ENCODE measurements at regions not wholly inside any gene's neighbourhood (a gene's known extent, or its start where the extent isn't known, plus 50 kb on each side); places are given as distances from the start of the nearest gene placed in this dataset.

DNA sequence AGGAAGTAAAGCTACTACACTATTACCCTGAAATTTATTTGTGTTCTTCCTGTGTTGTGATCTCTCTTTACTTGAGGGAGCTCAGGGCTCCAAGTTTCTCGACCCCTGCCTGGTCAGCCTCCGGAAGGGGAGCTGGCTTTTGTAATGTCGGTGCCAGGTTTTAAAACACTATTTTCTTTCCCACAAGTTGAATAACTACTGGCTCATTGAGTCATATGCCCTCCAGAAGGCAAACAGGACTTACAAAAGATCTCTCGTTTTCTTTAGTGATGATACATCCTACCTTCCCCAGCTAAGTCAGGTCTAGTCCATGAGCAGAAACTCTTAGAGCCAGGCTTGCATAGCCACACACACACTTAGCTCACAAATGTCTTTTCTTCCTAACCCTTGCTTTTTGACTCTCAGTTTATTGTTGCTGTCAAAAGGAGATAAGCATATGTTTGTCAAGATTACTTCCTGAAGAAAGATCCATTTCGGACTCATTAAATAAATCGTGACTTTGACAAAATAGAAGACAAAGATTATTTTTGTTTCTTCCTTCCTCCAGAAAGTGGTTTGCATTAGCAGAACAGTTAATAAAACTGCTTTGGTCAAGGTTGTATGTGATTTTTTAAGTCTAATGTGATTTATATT lies 209.8 kb upstream of the FLRT2 start:
- no peak for DNase-seq (ENCODE audit: low read depth)
- H3K4me3 ChIP-seq (ENCODE audit: control insufficient read depth, low read depth, low read length) = no peak overlapping the region
- no peak for TF ChIP-seq CTCF (IDR thresholded peaks at IDR 0.05; ENCODE audit: control insufficient read depth, insufficient read depth, low read depth, low read length, missing control alignments)

DNA sequence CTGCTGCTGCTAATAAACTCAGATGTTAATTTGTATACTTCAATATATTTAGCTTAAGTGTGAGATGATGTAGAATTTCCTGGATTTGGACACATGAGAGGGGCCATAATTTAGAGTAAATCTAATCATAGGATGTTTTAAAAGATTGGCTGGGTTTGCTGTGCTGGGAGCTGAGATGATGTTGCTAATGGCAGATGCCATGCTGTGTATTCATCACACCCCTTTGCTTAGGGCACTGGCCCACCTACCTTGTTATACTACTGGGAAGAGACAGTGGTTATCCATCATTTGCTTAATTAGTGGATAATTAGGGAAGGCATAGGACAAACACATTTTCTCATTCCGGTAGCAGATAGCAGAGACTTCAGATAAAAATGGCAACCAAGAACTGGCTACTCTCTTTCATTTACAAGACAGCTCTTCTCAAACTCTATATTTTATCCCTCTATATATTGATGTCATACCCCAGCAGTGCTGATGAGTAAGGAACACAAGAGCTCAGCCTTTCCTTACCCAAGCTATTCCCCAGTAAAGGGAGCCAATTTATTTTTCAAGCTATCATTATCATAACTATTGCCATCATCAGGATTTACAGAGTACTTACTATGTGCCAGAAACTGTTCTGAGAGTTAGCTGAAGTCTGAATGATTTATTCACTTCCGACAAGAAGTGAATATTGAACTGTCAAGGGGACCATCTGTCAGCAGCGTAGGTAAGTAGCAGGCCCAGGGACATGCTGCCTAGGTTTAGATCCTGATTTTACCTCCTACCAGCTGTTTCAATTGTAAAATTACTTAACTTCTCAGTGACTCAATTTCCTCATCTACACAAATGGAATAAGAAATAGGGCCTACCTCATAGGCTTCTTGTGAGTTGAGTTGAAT lies 204.6 kb upstream of the FLRT2 start:
- no peak overlapping the region for H3K4me3 ChIP-seq (ENCODE audit: control insufficient read depth, low read depth, low read length)
- DNase-seq (ENCODE audit: low read depth) = no peak
- TF ChIP-seq CTCF (IDR thresholded peaks at IDR 0.05; ENCODE audit: control insufficient read depth, insufficient read depth, low read depth, low read length, missing control alignments) = no peak

DNA sequence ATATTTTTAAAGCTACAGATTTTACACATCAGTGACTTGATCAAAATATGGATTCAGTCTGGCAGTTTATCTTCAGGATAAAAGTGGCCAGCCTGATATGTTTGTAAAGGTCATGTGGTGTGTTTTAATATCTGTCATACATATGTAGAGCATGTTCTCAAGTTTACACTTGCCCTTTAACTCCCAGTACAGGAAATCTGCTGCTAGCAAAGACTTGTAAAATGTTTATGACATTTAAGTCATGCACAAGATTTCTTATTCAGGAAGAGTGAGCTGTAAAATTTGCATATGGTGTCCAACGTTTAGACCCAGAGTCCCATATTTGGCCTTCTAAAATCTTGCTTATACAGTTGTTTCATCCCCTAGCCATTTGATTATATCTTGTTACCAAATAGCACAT lies 197.5 kb upstream of the FLRT2 start:
- TF ChIP-seq CTCF (IDR thresholded peaks at IDR 0.05; ENCODE audit: control insufficient read depth, insufficient read depth, low read depth, low read length, missing control alignments) = no peak
- H3K4me3 ChIP-seq (ENCODE audit: control insufficient read depth, low read depth, low read length) = no peak overlapping the region
- no peak for DNase-seq (ENCODE audit: low read depth)

GRCh38 chr14:85333313-85333712 lies 196.6 kb upstream of the FLRT2 start:
- no peak for TF ChIP-seq CTCF (IDR thresholded peaks at IDR 0.05; ENCODE audit: control insufficient read depth, insufficient read depth, low read depth, low read length, missing control alignments)
- DNase-seq (ENCODE audit: low read depth) = no peak
- no peak overlapping the region for H3K4me3 ChIP-seq (ENCODE audit: control insufficient read depth, low read depth, low read length)

DNA sequence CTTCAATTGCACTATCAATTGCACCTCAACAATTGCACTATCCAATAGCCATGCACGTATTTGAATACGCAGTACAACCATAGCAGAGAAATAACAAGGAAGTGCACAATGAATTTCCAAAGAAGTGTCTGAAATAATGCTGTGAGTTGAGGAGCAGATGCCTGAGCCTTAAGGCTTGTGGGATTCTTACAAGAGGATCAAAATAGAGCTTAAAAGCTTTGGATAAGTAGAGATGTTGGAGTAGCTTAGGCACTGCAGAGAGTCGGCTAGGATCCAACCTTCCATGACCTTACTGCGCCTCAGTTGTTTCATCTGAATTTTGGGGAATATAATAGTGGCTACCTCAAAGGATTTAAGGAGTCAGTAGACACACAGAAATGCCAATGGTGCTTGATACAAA lies 196.1 kb upstream of the FLRT2 start:
- no peak for TF ChIP-seq CTCF (IDR thresholded peaks at IDR 0.05; ENCODE audit: control insufficient read depth, insufficient read depth, low read depth, low read length, missing control alignments)

GRCh38 chr14:85334316-85334715 lies 195.6 kb upstream of the FLRT2 start:
- TF ChIP-seq CTCF (IDR thresholded peaks at IDR 0.05; ENCODE audit: control insufficient read depth, insufficient read depth, low read depth, low read length, missing control alignments) = no peak
- H3K4me3 ChIP-seq (ENCODE audit: control insufficient read depth, low read depth, low read length) = no peak overlapping the region
- DNase-seq (ENCODE audit: low read depth) = no peak

More for the DNA sequence above, 196.1 kb upstream of the FLRT2 start:
- DNase-seq (ENCODE audit: low read depth) = no peak
- no peak overlapping the region for H3K4me3 ChIP-seq (ENCODE audit: control insufficient read depth, low read depth, low read length)
